GM23248 (cell line): ENCODE measurements at regions not wholly inside any gene's neighbourhood (a gene's known extent, or its start where the extent isn't known, plus 50 kb on each side); places are given as distances from the start of the nearest gene placed in this dataset.

ENCODE experiments used
- DNase-seq: peaks from one replicate; pipeline ENCODE4 v3.0.0-alpha.2; 2015
- H2AFZ ChIP-seq: fragments of 200-600 bp; sonication (generic); 2 replicates; pipeline ENCODE4 v1.6.1; 2016; ENCODE audit warnings: antibody characterized with exemption
- H3F3A ChIP-seq: fragments of 200-600 bp; sonication (generic); 2 replicates; pipeline ENCODE4 v1.6.1; 2016; ENCODE audit warnings: mild to moderate bottlenecking, antibody characterized with exemption, mixed run types; ENCODE audit not compliant: insufficient read depth
- H3K27ac ChIP-seq: fragments of 200-600 bp; sonication (generic); 2 replicates; pipeline ENCODE4 v1.5.1; 2016; ENCODE audit warnings: mild to moderate bottlenecking
- H3K27me3 ChIP-seq: fragments of 200-600 bp; sonication (generic); replicated peaks from 2 replicates; pipeline ENCODE4 v1.6.1; 2016; ENCODE audit warnings: mild to moderate bottlenecking; ENCODE audit not compliant: insufficient read depth
- H3K36me3 ChIP-seq: fragments of 200-600 bp; sonication (generic); 2 replicates; pipeline ENCODE4 v1.6.1; 2016; ENCODE audit warnings: low read depth, mild to moderate bottlenecking
- H3K4me1 ChIP-seq: fragments of 200-600 bp; sonication (generic); 2 replicates; pipeline ENCODE4 v1.6.1; 2016; ENCODE audit warnings: mild to moderate bottlenecking; ENCODE audit not compliant: insufficient read depth
- H3K4me2 ChIP-seq: fragments of 200-600 bp; sonication (generic); one replicate; pipeline ENCODE4 v1.6.1; 2016; ENCODE audit warnings: mild to moderate bottlenecking; ENCODE audit not compliant: unreplicated experiment
- H3K4me3 ChIP-seq: fragments of 200-600 bp; sonication (generic); 2 replicates; pipeline ENCODE4 v1.5.1; 2016; ENCODE audit warnings: mild to moderate bottlenecking
- H3K79me2 ChIP-seq: fragments of 200-600 bp; sonication (generic); 2 replicates; pipeline ENCODE4 v1.6.1; 2016; ENCODE audit warnings: mild to moderate bottlenecking; ENCODE audit not compliant: insufficient read depth
- H3K9ac ChIP-seq: fragments of 200-600 bp; sonication (generic); 2 replicates; pipeline ENCODE4 v1.6.1; 2016; ENCODE audit warnings: mild to moderate bottlenecking
- H3K9me2 ChIP-seq: fragments of 200-600 bp; sonication (generic); 2 replicates; pipeline ENCODE4 v1.6.1; 2016; ENCODE audit warnings: mixed run types, mild to moderate bottlenecking, moderate library complexity; ENCODE audit not compliant: insufficient read depth
- H3K9me3 ChIP-seq: fragments of 200-600 bp; sonication (generic); one replicate; pipeline ENCODE4 v1.6.1; 2017; ENCODE audit warnings: low read depth
- H4K20me1 ChIP-seq: fragments of 200-600 bp; sonication (generic); 2 replicates; pipeline ENCODE4 v1.6.0; 2016; ENCODE audit not compliant: insufficient read depth
- EZH2 ChIP-seq: fragments of 200-600 bp; sonication (generic); IDR thresholded peaks from 2 replicates; pipeline ENCODE4 v1.6.1; 2018; ENCODE audit warnings: antibody characterized with exemption, mild to moderate bottlenecking; ENCODE audit not compliant: insufficient read depth, poor library complexity, severe bottlenecking
- EZH2phosphoT487 ChIP-seq: fragments of 200-600 bp; sonication (generic); IDR thresholded peaks from 2 replicates; pipeline ENCODE4 v1.6.1; 2018; ENCODE audit warnings: antibody characterized with exemption, moderate library complexity, mild to moderate bottlenecking, low read depth; ENCODE audit not compliant: insufficient read depth
- WGBS, 2 experiments: methylation state at CpG; one replicate each; pipeline ENCODE4 v1.1.6; 2015 to 2017; ENCODE audit warnings: low lambda C conversion rate in 2 of 2, low coverage in 1 of 2; ENCODE audit errors: missing lambda C conversion rate in 2 of 2; 5-methylcytosine and 5-hydroxymethylcytosine counted together
- in situ Hi-C: fragments of 300-500 bp; cut with MboI; formaldehyde crosslinking; loops from 2 replicates; pipeline ENCODE4 v1.15.0; 2020

DNA sequence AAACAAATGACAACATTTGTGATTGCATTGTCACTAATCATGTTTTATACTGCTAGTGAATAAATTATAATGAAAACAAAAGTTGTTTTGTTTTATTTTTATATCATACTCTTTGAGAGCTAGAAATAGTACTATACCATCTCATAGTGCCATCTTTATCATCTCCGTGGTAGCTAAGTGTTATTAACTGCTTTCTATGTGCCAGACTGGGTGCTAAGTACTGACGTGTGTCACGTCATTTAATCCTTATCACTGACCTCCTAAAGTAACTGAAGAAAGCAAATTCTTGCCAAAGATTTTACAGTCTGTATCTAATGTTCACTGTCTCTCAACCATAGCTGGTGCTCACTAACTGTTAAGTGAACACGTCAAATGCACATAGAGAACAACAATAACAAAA lies 99.5 kb upstream of the CNTN3 start:
- Histone ChIP-seq H4K20me1 (no peaks in the 10 kb centered on the region), H3K4me2 (no peak overlapping the region), H3K4me3 (no peak overlapping the region), H3F3A (no peaks in the 10 kb centered on the region), H3K36me3 (no peaks in the 10 kb centered on the region), H3K4me1 (no peaks in the 10 kb centered on the region), H2AFZ (no peak overlapping the region), H3K27ac (no peak overlapping the region), H3K9me3 (no peaks in the 10 kb centered on the region), H3K9ac (no peak overlapping the region), H3K27me3 (no peaks in the 10 kb centered on the region), H3K9me2 (no peaks in the 10 kb centered on the region), H3K79me2 (no peaks in the 10 kb centered on the region)
- TF ChIP-seq EZH2, result no peak
- no peak for TF ChIP-seq EZH2phosphoT487
- no peak for DNase-seq
- 80 to 84% methylated on average over 4 of the region's 4 CpGs for WGBS, 2 experiments
- in situ Hi-C loops, result no loop called here

DNA sequence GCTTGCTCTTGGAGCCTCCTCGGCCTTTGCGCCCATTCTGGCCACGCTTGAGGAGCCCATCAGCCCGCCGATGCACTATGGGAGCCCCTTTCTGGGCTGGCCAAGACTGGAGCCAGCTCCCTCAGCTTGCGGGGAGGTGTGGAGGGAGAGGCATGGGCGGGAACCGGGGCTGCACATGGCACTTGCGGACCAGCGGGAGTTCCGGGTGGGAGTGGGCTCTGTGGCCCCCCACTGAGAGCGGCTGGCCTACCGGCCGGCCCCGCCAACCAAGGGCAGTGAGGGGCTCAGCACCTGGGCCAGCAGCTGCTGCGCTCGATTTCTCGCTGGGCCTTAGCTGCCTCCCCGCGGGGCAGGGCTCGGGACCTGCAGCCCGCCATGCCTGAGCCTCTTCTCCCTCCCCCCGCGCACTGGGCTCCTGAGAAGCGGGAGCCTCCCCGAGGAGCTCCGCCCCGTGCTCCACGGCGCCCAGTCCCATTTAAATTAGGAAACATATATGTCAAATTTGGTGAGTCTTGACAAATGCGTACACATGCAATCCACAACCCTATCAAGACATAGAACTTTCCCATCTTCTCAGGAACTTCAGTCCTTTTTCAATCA lies 97.6 kb upstream of the CNTN3 start:
- WGBS, 2 experiments, result 90 to 94% methylated on average over 21 to 31 of the region's 31 CpGs

DNA sequence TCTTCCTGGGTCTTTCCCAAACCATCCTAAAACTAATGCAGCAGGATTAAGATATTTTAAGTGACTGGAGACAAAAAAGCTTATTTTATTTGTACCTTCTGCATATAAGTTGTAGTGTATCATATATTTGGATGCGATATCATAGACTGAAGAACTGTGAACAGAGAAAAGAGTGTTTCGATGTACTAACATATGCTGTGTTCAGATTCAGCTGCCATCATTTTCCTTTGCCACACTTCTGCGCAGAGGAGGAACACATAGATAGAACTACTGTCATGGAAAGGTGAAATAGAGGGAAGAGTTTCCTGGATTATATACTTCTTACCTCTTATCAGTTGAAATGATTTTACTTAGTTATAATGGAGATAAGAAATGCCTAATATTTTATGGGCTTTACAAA lies 95.5 kb upstream of the CNTN3 start:
- Histone ChIP-seq H3K4me3 (no peak overlapping the region), H4K20me1 (no peaks in the 10 kb centered on the region), H2AFZ (no peak overlapping the region), H3K79me2 (no peaks in the 10 kb centered on the region), H3K9me3 (no peaks in the 10 kb centered on the region), H3K4me1 (no peaks in the 10 kb centered on the region), H3K4me2 (no peak overlapping the region), H3F3A (no peaks in the 10 kb centered on the region), H3K36me3 (no peaks in the 10 kb centered on the region), H3K9me2 (no peaks in the 10 kb centered on the region), H3K9ac (no peak overlapping the region), H3K27me3 (no peaks in the 10 kb centered on the region), H3K27ac (no peak overlapping the region)
- no peak for DNase-seq
- TF ChIP-seq EZH2phosphoT487 (no peak), EZH2 (no peak)
- 83 to 91% methylated on average over 3 of the region's 3 CpGs for WGBS, 2 experiments
- in situ Hi-C loops, result no loop called here

More for the DNA sequence above, 97.6 kb upstream of the CNTN3 start:
- no peak for DNase-seq
- H3K4me2 ChIP-seq, result no peak overlapping the region
- H3K27me3 ChIP-seq, result no peaks in the 10 kb centered on the region
- no peak overlapping the region for H3K4me3 ChIP-seq
- no peaks in the 10 kb centered on the region for H3K79me2 ChIP-seq
- no peak for TF ChIP-seq EZH2
- no peak for TF ChIP-seq EZH2phosphoT487
- no peaks in the 10 kb centered on the region for H3K4me1 ChIP-seq
- H3K27ac ChIP-seq, result no peak overlapping the region
- H4K20me1 ChIP-seq, result no peaks in the 10 kb centered on the region
- no peaks in the 10 kb centered on the region for H3K36me3 ChIP-seq
- H3K9me3 ChIP-seq, result no peaks in the 10 kb centered on the region
- no peaks in the 10 kb centered on the region for H3F3A ChIP-seq
- H3K9me2 ChIP-seq, result no peaks in the 10 kb centered on the region
- H2AFZ ChIP-seq, result no peak overlapping the region
- in situ Hi-C loops, result no loop called here
- H3K9ac ChIP-seq, result no peak overlapping the region

DNA sequence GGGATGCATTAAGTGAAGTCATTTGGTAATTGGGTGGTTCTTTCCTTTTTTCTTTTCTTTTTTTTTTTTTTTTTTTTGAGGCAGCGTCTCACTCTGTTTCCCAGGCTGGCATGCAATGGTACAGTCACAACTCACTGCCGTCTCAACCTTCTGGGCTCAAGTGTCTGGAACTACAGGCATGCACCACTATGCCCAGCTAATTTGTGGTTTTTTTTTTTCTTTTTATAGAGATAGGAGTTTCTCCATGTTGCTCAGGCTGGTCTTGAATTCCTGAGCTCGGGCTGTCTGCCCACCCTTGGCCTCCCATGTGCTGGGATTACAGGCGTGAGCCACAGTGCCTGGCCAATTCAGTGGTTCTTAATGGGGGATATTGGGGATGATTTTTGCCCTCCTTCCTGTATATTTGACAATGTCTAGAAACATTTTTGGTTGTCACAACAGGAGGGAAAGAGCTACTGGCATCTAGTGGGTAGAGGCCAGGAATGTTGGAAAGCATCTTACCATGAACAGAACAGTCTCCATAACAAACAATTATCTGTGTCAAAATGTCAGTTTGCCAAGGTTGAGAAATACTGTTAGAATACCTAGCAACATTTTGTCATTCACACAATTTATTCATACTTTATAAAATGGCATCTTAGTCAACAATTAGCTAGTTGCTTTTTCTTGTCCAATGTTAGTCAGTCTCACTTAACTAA lies 79.4 kb upstream of the CNTN3 start:
- DNase-seq, result peak; percentile 78
- H2AFZ ChIP-seq, result peak overlapping the region; percentile 59
- H4K20me1 ChIP-seq, result no peaks in the 10 kb centered on the region
- no peaks in the 10 kb centered on the region for H3K9me3 ChIP-seq
- in situ Hi-C loops, result no loop called here
- H3K4me3 ChIP-seq, result peak overlapping the region; percentile 50
- H3K9me2 ChIP-seq, result no peaks in the 10 kb centered on the region
- no peaks in the 10 kb centered on the region for H3K27me3 ChIP-seq
- peak overlapping the region; percentile 81 for H3K27ac ChIP-seq
- 12 to 15% methylated on average over 4 of the region's 4 CpGs for WGBS, 2 experiments
- H3K36me3 ChIP-seq, result no peaks in the 10 kb centered on the region
- peaks cover 22% of the 10 kb centered on the region for H3K4me1 ChIP-seq
- no peaks in the 10 kb centered on the region for H3K79me2 ChIP-seq
- peaks cover 16% of the 10 kb centered on the region for H3F3A ChIP-seq
- peak overlapping the region; percentile 62 for H3K4me2 ChIP-seq
- peak overlapping the region; percentile 59 for H3K9ac ChIP-seq
- TF ChIP-seq EZH2phosphoT487, result no peak
